ENCODE measurements at regions not wholly inside any gene's neighbourhood (a gene's known extent, or its start where the extent isn't known, plus 50 kb on each side); places are given as distances from the start of the nearest gene placed in this dataset.
"Not testable (repeated sequence)": the region's sequence is repeated elsewhere in the genome, so short reads cannot be mapped to it uniquely, and the experiment has no call there.

DNA sequence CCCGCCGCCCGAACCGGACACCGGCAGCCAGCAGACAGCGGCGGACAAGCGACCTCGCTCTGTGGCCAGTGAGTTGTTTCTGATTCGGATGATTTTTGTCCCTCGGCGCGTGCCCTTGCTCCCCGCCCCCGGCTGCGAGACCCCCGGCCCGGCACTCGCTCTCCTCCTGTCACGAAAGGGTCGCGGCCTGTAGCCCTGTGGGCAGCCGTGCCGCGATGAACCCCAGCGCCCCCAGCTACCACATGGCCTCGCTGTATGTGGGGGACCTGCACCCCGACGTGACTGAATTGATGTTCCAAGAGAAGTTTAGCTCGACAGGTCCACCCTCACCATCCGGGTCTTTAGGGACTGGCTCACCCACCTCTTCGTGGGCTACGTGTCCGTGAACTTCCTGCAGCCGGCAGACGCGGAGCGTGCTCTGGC lies 1257.5 kb upstream of the ACVR2A start:
- DNase-seq (ENCODE audit: low read depth) = no peak

- DNase-seq (ENCODE audit: low read depth) = no peak
Observed at GRCh38 chr2:146584316-146584715, 1260.5 kb upstream of the ACVR2A start.

- no peak for DNase-seq (ENCODE audit: low read depth)
Observed at GRCh38 chr2:146579147-146579930, 1265.5 kb upstream of the ACVR2A start.

DNA sequence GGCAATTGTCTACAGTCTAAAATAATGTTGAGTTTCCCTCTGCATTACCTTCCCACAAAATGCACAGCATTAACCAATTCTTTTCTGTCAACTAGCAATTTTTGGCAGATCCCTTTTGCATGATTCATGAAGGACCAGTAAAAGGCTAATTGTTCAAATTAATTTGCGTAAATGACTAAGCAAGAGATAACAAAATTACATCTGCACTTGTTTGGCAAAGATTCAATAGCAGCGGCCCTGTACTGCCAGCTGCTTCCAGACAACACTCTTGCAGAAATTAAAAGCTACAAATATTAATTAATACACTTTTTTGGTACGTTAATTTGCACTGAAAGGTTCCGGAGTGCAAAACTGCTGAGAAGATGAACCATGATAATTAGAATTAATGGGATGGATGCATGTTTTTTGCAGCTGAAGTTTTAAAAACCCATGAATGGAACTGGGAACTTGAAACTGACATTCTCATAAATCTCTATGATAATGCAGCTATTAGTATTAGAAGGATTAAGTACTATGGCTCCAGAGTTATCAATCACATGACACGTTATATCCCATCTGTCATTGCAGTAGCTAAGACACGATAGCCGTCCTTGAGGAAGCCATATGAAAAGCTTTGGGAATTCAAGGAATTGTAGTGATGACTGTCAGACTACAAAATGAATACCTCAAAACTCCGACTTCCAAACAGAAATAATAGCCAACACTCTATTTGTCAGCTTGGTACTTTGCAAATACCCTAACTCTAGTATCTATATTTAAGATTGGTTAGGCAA lies 1268.3 kb upstream of the ACVR2A start:
- DNase-seq (ENCODE audit: low read depth) = no peak

- no peak for DNase-seq (ENCODE audit: low read depth)
Observed at GRCh38 chr2:146572598-146572997, 1272.2 kb upstream of the ACVR2A start.

GRCh38 chr2:146561996-146562395 lies 1282.8 kb upstream of the ACVR2A start:
- no peak for DNase-seq (ENCODE audit: low read depth)

GRCh38 chr2:146547236-146547635 lies 1297.6 kb upstream of the ACVR2A start:
- no peak for DNase-seq (ENCODE audit: low read depth)

DNA sequence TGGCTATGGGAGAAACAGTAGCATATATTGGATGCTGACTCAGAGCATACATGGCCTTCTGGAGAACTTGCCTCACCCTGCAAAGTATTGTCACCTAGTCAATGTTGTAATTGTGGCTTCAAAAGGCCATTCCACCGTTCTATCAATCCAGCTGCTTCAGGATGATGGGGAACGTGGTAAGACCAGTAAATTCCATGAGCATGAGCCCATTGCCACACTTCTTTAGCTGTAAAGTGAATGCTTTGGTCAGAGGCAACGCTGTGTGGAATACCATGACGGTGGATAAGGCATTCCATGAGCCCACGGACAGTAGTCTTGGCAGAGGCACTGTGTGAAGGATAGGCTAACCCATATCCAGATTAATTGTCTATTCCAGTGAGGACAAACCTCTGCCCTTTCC lies 1300.1 kb upstream of the ACVR2A start:
- no peak for DNase-seq (ENCODE audit: low read depth)

DNA sequence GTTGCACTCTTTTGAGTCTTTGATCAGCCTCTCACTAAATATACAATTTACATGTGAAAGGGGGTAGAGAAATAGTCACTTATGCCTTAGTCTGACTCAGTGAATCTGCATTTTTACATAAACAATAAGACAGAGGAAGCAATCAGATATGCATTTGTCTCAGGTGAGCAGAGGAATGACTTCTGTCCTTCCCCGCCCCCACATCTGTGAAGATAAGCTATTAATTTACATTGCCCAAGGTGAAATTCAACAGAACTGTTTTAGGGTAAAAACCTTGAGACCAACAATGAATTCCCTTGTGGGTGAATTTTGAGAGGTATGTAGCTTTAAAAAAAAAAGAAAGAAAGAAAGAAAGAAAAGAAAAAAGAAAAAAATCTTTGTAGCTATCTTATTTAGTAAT lies 1302.9 kb upstream of the ACVR2A start:
- DNase-seq (ENCODE audit: low read depth) = no peak

- no peak for DNase-seq (ENCODE audit: low read depth)
Observed at GRCh38 chr2:146540271-146540932, 1304.4 kb upstream of the ACVR2A start.

GRCh38 chr2:146539739-146540138 lies 1305.1 kb upstream of the ACVR2A start:
- not testable (repeated sequence) for DNase-seq (ENCODE audit: low read depth)

- DNase-seq (ENCODE audit: low read depth) = no peak
Observed at GRCh38 chr2:146537477-146537876, 1307.4 kb upstream of the ACVR2A start.

DNA sequence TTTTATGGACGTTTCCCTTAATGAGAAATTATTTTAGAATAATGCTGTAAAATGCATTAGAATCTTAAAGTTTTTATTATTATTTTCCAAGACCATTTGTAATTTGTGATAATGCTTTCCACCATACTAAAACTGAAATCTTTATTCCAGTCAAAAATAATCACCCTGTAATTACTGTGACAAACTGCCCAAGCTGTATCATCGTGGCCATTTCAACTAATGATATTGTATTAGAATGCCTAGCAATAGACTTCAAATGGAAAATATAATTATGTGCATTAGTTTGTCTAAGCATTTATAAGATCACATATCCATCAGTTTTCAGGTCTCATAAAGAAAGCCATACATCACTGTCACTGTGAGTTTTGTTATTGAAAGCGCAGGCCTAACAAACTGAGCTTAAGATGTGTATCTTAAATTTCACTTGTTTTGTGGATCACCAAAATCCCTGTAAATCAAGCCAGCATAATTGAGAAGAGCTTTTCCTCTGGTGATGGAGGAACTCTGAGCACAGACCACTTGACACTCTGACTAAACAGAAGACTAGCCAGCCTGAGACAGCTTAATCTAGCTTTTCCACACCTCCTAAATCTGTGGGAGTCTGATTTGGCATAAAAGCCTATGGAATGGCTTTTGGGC lies 1312.2 kb upstream of the ACVR2A start:
- no peak for DNase-seq (ENCODE audit: low read depth)

DNA sequence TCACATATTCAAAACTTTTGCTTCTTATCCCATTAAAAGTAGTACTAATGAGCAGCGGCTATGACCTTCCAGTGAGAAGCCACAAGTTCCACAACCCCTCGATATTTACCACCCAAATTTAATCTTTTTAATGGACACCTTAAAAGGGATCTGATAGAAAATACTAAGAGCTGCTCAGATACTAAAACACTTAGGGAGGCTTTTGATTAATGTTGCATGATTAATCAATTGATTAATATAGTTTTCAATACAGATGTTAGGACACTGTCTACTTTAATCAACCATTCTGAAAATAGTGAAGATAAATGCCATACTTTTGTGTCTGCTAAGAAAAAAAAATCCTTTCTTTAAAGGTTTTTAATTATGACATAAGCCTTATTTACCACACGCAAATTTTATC lies 1312.8 kb upstream of the ACVR2A start:
- DNase-seq (ENCODE audit: low read depth) = no peak

DNA sequence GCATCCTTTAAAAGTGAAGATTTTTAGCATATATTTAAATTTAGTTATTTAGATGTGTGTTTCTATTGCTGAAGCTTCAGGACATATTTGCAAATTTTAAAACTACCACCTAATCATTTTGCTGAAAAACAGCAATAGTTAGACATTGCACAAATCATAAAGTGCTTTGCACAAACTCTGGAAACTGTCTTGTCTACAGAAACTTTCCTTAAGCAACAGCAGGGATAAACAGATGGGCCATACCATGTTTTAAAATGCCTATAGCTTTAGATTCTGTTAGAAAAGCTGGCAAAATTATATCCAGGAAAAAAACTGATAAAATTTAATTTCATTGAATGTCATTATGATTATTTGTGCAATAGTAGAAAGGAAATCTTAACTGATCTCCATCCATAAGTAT lies 1313.9 kb upstream of the ACVR2A start:
- no peak for DNase-seq (ENCODE audit: low read depth)

- DNase-seq (ENCODE audit: low read depth) = no peak
Observed at GRCh38 chr2:146527166-146527565, 1317.7 kb upstream of the ACVR2A start.

- DNase-seq (ENCODE audit: low read depth) = no peak
Observed at GRCh38 chr2:146523196-146523595, 1321.6 kb upstream of the ACVR2A start.

GRCh38 chr2:146506851-146507250 lies 1338.0 kb upstream of the ACVR2A start:
- no peak for DNase-seq (ENCODE audit: low read depth)

DNA sequence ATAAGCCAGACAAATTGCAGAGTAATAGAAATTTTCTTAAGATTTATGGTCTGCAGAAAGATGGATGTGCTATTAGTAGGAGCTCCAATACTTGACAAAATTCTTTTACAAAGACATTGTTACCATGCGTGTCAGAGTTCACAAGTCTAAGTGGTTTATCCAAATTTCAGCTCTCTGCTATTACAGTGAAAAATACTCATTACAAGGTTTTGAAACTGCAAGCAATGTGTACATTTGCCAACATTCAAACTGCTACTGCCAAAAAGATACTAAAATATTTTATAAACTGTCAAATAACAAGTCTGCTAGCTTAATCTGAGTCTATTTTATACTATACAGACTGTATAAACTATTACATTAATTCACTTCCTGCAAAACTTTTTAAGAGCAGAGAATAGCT lies 1341.5 kb upstream of the ACVR2A start:
- no peak for DNase-seq (ENCODE audit: low read depth)

DNA sequence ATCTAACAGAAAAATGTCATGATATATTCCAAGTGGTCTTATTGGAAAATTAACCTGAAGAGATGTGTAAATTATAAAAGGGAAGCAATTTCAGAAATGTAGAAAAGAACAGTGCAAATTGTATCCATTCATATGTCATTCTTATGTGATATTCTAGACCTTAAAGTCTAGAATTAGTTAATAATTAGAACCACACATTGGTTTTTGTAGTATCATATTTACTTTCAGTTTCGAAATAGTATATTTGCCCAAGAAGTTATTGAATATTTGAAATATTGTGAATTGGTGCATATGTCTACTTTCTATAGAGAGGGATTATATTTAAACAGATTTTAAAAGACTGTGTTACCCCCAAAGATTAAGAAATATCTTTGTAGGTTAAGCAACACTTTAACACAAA lies 1348.6 kb upstream of the ACVR2A start:
- no peak for DNase-seq (ENCODE audit: low read depth)

DNA sequence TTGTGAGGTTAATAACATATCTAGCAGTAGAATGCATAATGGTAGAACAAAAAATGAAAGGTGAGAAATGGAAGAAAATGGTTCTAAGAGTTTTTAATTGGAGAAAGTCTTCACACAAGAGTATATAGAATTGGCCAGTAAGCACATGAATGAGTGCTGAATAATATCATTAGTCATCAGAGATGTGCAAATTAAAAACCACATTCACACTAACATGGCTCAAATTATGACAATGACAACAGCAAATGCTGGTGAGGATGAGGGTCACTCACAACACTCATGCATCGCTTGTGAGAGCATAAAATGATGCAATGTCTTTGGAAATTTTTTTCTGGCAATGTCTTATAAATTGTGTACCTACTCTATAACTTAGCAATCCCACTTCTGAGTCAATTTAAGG lies 1355.4 kb upstream of the ACVR2A start:
- no peak for DNase-seq (ENCODE audit: low read depth)

DNA sequence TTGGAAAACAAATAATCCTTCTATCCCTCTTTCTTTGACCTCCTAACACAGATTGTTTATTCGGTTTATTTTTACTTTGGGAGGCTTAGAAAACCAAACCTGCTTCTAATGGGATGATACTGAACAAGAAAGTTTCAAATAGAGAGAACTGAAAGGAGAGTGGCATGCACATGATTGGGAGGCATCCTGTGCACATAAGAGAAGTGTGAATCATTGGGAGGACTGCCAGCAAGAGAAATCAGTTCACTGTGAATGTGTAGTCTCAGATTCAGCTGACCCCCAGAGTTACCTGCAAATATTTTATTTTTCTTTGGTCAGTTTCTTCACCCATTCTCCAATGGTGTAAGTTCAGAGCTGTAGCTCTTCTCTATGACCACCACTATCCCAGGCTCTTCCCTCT lies 1363.2 kb upstream of the ACVR2A start:
- no peak for DNase-seq (ENCODE audit: low read depth)

DNA sequence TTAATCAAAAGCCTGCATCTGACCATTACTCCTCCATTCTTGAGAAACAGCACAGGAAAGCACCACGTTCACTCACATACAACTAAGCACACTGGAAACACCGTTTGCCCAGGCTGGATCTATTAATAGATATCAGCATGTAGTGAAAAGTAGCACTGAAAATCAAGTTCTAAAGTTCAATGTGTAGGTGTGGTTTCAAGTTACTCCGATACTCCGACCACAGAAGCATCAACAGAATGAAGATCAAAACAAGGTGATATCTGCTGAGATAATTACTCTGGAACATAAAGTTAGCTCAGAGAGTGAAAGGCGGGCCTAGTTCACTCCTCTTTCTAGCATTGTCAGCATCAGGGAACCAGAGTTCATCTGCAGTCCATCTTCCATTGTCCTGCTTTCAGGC lies 1367.4 kb upstream of the ACVR2A start:
- DNase-seq (ENCODE audit: low read depth) = no peak
